HFFc6 (cell line): ENCODE measurements at regions not wholly inside any gene's neighbourhood (a gene's known extent, or its start where the extent isn't known, plus 50 kb on each side); places are given as distances from the start of the nearest gene placed in this dataset.
A peak's percentile ranks its signal among the peaks of the same experiment; 100 is the strongest.

Experiments used
- DNase-seq: peaks from one replicate; pipeline ENCODE4 v3.0.0-alpha.2; 2018
- H3K27ac Mint-ChIP-seq: 2 replicates; pipeline ENCODE4 v1.8.0; 2020; ENCODE audit warnings: mild to moderate bottlenecking, mixed read lengths
- H3K27me3 Mint-ChIP-seq: 2 replicates; pipeline ENCODE4 v1.8.0; 2021; ENCODE audit warnings: mild to moderate bottlenecking, moderate library complexity, mixed read lengths; ENCODE audit not compliant: insufficient read depth
- H3K36me3 Mint-ChIP-seq: 2 replicates; pipeline ENCODE4 v1.8.0; 2021; ENCODE audit warnings: low read depth, mixed read lengths
- H3K4me1 Mint-ChIP-seq: 2 replicates; pipeline ENCODE4 v1.8.0; 2020; ENCODE audit warnings: low read depth, mixed read lengths
- H3K4me3 Mint-ChIP-seq: 2 replicates; pipeline ENCODE4 v1.8.0; 2020; ENCODE audit warnings: mild to moderate bottlenecking, moderate library complexity, mixed read lengths
- H3K9me3 Mint-ChIP-seq: 2 replicates; pipeline ENCODE4 v1.8.0; 2020; ENCODE audit warnings: mild to moderate bottlenecking, mixed read lengths
- TF ChIP-seq, protein P1 (sequence below): fragments of 200-600 bp; sonication (generic); IDR thresholded peaks from 2 replicates; pipeline ENCODE4 v1.5.0; 2021; ENCODE audit warnings: antibody characterized with exemption, mild to moderate bottlenecking

DNA sequence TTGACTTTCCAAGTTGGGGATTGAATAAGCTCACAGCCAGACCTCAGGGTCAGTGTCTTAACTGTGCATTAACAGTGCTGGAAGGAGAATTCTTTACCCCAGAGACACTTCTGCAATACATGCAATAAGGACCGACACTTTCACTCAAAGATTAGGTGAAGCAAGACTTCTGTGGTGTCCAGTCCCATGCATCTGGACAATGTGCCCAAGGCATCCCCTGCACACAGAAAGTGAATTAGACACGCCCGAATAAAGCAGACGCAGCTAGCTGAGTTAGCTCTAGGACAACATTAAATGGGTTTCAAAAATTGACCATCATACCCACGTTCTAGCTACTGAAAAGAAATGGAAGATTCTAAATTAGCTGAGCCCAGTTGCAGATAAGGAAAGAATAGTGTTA is 223.9 kb upstream of the NR2F2 start:
- TF ChIP-seq, protein P1, sequence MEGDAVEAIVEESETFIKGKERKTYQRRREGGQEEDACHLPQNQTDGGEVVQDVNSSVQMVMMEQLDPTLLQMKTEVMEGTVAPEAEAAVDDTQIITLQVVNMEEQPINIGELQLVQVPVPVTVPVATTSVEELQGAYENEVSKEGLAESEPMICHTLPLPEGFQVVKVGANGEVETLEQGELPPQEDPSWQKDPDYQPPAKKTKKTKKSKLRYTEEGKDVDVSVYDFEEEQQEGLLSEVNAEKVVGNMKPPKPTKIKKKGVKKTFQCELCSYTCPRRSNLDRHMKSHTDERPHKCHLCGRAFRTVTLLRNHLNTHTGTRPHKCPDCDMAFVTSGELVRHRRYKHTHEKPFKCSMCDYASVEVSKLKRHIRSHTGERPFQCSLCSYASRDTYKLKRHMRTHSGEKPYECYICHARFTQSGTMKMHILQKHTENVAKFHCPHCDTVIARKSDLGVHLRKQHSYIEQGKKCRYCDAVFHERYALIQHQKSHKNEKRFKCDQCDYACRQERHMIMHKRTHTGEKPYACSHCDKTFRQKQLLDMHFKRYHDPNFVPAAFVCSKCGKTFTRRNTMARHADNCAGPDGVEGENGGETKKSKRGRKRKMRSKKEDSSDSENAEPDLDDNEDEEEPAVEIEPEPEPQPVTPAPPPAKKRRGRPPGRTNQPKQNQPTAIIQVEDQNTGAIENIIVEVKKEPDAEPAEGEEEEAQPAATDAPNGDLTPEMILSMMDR = no peak
- Mint-ChIP-seq H3K4me3 (no peak overlapping the region), H3K4me1 (peaks cover 5% of the 10 kb centered on the region; the same call in 1 of the 2 replicates), H3K27ac (no peak overlapping the region), H3K36me3 (no peaks in the 10 kb centered on the region), H3K9me3 (no peaks in the 10 kb centered on the region; the same call in 1 of the 2 replicates), H3K27me3 (peaks cover 1% of the 10 kb centered on the region)
- no peak for DNase-seq

DNA sequence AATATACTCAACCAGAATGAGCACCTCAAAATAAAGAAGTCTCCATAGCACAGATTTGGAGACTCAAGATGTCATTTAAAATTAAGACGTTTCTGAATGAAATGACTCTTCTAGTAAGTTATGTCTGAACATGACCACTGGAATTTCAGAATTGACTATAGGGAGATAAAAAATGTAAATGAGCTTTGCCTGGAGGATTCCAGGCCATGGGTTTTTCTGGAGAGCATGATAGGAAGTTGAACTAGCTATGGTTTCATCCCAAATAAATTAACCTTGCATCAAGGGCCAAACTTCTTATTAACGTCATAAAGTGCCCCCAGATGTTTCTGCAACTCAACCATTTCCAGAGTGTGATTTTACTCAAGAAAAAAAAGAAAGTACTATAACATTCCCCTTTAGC is 222.6 kb upstream of the NR2F2 start:
- Mint-ChIP-seq H3K27me3 (peaks cover 1% of the 10 kb centered on the region), H3K9me3 (no peaks in the 10 kb centered on the region; the same call in 1 of the 2 replicates), H3K4me1 (peaks cover 5% of the 10 kb centered on the region; the same call in 1 of the 2 replicates), H3K27ac (no peak overlapping the region), H3K36me3 (no peaks in the 10 kb centered on the region), H3K4me3 (no peak overlapping the region)
- TF ChIP-seq, protein P1 = no peak
- no peak for DNase-seq

DNA sequence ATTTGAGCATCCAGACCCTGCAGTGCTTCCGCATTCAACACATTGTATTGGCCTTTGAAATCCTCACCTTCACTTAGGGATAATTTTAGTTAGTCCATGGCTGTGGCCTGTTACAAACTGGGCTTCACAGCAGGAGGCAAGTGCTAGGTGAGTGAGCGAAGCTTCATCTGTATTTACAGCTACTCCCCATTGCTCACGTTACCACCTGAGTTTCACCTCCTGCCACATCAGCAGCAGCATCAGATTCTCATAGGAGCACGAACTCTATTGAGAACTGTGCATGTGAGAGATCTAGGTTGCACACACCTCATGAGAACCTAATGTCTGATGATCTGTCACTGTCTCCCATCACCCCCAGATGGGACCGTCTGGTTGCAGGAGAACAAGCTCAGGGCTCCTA is 222.1 kb upstream of the NR2F2 start:
- peaks cover 1% of the 10 kb centered on the region for H3K27me3 Mint-ChIP-seq
- no peak overlapping the region for H3K4me3 Mint-ChIP-seq
- no peaks in the 10 kb centered on the region; the same call in 1 of the 2 replicates for H3K9me3 Mint-ChIP-seq
- TF ChIP-seq, protein P1 = no peak
- no peak for DNase-seq
- no peaks in the 10 kb centered on the region for H3K36me3 Mint-ChIP-seq
- peaks cover 5% of the 10 kb centered on the region; the same call in 1 of the 2 replicates for H3K4me1 Mint-ChIP-seq
- no peak overlapping the region for H3K27ac Mint-ChIP-seq

DNA sequence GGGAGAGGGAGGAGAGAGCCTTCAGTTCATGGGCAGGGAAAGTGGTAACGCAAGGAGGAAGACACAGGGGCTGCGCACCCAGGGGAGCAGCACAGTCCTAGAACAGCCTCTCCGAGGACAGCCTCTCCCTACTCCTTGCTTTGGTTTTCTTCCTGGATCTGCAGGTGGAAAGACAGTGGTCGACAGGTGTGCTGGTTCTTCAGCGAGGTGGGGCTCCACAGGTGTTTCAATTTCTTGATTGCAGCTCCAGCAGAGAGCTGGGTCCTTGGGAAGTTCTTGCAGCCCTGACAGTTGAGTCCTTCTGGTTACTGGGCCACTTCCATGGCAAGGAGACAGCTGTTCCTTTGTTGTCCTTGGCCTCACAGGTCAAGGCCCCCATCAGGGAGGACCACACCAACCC is 220.7 kb upstream of the NR2F2 start:
- peaks cover 5% of the 10 kb centered on the region; the same call in 1 of the 2 replicates for H3K4me1 Mint-ChIP-seq
- DNase-seq = no peak
- TF ChIP-seq, protein P1 = no peak
- no peaks in the 10 kb centered on the region for H3K36me3 Mint-ChIP-seq
- no peaks in the 10 kb centered on the region; the same call in 1 of the 2 replicates for H3K9me3 Mint-ChIP-seq
- peaks cover 1% of the 10 kb centered on the region for H3K27me3 Mint-ChIP-seq
- no peak overlapping the region for H3K27ac Mint-ChIP-seq
- H3K4me3 Mint-ChIP-seq = no peak overlapping the region

DNA sequence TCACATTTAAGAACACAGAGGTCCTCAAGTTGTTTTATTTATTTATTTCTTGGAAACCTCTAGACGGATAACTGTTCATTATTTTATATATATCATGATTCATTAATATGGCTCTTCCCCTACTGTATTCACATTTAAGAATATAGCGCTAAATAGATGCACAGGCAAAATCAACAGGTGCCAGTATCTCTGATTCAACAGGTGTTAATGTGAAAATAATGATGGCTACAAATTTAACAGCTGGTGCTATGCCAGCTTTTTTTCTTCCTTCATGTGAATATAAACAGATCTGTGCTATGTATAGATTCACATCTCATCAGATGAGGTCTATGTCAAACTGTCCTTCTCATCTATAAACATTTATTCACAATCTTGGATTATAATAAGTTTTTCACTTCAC is 218.5 kb upstream of the NR2F2 start:
- TF ChIP-seq, protein P1 = no peak
- H3K27ac Mint-ChIP-seq = no peak overlapping the region
- no peaks in the 10 kb centered on the region for H3K9me3 Mint-ChIP-seq
- H3K4me1 Mint-ChIP-seq = peaks cover 19% of the 10 kb centered on the region
- DNase-seq = no peak
- no peak overlapping the region for H3K4me3 Mint-ChIP-seq
- H3K27me3 Mint-ChIP-seq = no peaks in the 10 kb centered on the region; the same call in 1 of the 2 replicates
- H3K36me3 Mint-ChIP-seq = no peaks in the 10 kb centered on the region

DNA sequence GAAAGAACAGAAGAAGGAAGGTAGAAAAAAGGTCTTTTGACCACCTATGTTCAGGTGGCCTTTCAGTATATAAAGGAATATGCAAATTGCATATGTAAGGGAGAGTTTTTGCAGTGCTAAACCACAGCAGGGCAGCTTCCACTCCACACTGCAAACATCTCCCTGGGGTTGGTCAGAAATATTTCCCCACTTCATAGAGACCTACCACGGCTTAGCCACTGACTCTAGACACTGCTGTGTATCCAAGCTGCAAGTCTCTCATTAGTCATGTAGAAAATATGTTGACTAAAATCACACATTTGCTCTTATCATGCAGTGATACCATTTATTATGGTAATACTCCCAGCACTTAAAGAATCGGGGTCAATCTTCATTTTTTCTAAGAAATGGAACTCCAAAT is 214.9 kb upstream of the NR2F2 start:
- H3K4me3 Mint-ChIP-seq = no peak overlapping the region
- no peaks in the 10 kb centered on the region for H3K36me3 Mint-ChIP-seq
- H3K27ac Mint-ChIP-seq = peak overlapping the region; percentile 28
- H3K9me3 Mint-ChIP-seq = no peaks in the 10 kb centered on the region
- no peaks in the 10 kb centered on the region for H3K27me3 Mint-ChIP-seq
- H3K4me1 Mint-ChIP-seq = peaks cover 13% of the 10 kb centered on the region
- TF ChIP-seq, protein P1 = no peak
- DNase-seq = peak; percentile 73
